SK-N-SH treated with all-trans-retinoic acid at 6 μM for 48 hours (cell line): ENCODE measurements at regions not wholly inside any gene's neighbourhood (a gene's known extent, or its start where the extent isn't known, plus 50 kb on each side); places are given as distances from the start of the nearest gene placed in this dataset.
"Not testable (repeated sequence)": the region's sequence is repeated elsewhere in the genome, so short reads cannot be mapped to it uniquely, and the experiment has no call there.

Source experiments
- ATAC-seq: fragments of 200-7000 bp; cut with Tn5 transposase; 3 replicates; pipeline ENCODE4 v1.9.1; 2020; ENCODE audit warnings: mild to moderate bottlenecking, moderate library complexity
- ARNTL ChIP-seq: fragments of 450-650 bp; formaldehyde crosslinking; IDR thresholded peaks from 2 replicates; pipeline ENCODE4 v1.5.0; 2020; ENCODE audit warnings: low read depth, mild to moderate bottlenecking, moderate library complexity, borderline replicate concordance
- BACH2 ChIP-seq: fragments of 250-450 bp; sonication (Bioruptor Pico); IDR thresholded peaks from 2 replicates; pipeline ENCODE4 v1.9.0; 2021; ENCODE audit warnings: mild to moderate bottlenecking, borderline replicate concordance
- CREB5 ChIP-seq: fragments of 250-450 bp; sonication (Bioruptor Pico); IDR thresholded peaks from 2 replicates; pipeline ENCODE4 v1.5.1; 2020; ENCODE audit warnings: low read depth, mild to moderate bottlenecking, moderate library complexity
- CSDC2 ChIP-seq: fragments of 250-450 bp; sonication (Bioruptor Pico); IDR thresholded peaks from 2 replicates; pipeline ENCODE4 v1.5.0; 2020; ENCODE audit warnings: mild to moderate bottlenecking, moderate library complexity
- ESRRG ChIP-seq: fragments of 250-450 bp; sonication (Bioruptor Pico); IDR thresholded peaks from 2 replicates; pipeline ENCODE4 v1.6.1; 2021; ENCODE audit warnings: mild to moderate bottlenecking
- GLIS3 ChIP-seq: fragments of 250-450 bp; sonication (Bioruptor Pico); IDR thresholded peaks from 2 replicates; pipeline ENCODE4 v1.5.0; 2020; ENCODE audit warnings: mild to moderate bottlenecking, moderate library complexity
- ISL1 ChIP-seq: fragments of 250-450 bp; sonication (Bioruptor Pico); IDR thresholded peaks from 2 replicates; pipeline ENCODE4 v2.1.2; 2022; ENCODE audit warnings: mild to moderate bottlenecking, moderate library complexity
- OSR1 ChIP-seq: fragments of 250-450 bp; sonication (Bioruptor Pico); IDR thresholded peaks from 2 replicates; pipeline ENCODE4 v1.8.0; 2022; ENCODE audit warnings: moderate library complexity, mild to moderate bottlenecking, inconsistent platforms
- PATZ1 ChIP-seq: fragments of 250-450 bp; sonication (Bioruptor Pico); IDR thresholded peaks from 2 replicates; pipeline ENCODE4 v1.8.0; 2020; ENCODE audit warnings: mild to moderate bottlenecking, moderate library complexity, borderline replicate concordance
- POU6F1 ChIP-seq: fragments of 250-450 bp; sonication (Bioruptor Pico); IDR thresholded peaks from 2 replicates; pipeline ENCODE4 v1.8.0; 2021; ENCODE audit warnings: low read depth, mild to moderate bottlenecking, moderate library complexity, borderline replicate concordance
- PPARA ChIP-seq: fragments of 250-450 bp; sonication (Bioruptor Pico); IDR thresholded peaks from 2 replicates; pipeline ENCODE4 v1.5.0; 2020; ENCODE audit warnings: mild to moderate bottlenecking, borderline replicate concordance
- SNAI2 ChIP-seq: fragments of 250-450 bp; sonication (Bioruptor Pico); IDR thresholded peaks from 2 replicates; pipeline ENCODE4 v1.5.0; 2020; ENCODE audit warnings: mild to moderate bottlenecking, moderate library complexity
- TCF4 ChIP-seq: fragments of 250-450 bp; sonication (Bioruptor Pico); IDR thresholded peaks from 2 replicates; pipeline ENCODE4 v1.8.0; 2021; ENCODE audit warnings: mild to moderate bottlenecking, moderate library complexity, borderline replicate concordance
- TOX ChIP-seq: fragments of 250-450 bp; sonication (Bioruptor Pico); IDR thresholded peaks from 2 replicates; pipeline ENCODE4 v1.8.0; 2021; ENCODE audit warnings: mild to moderate bottlenecking, moderate library complexity, borderline replicate concordance
- TSHZ2 ChIP-seq: fragments of 250-450 bp; sonication (Bioruptor Pico); IDR thresholded peaks from 2 replicates; pipeline ENCODE4 v1.5.0; 2020; ENCODE audit warnings: mild to moderate bottlenecking, moderate library complexity
- ZC3H10 ChIP-seq: fragments of 250-450 bp; sonication (Bioruptor Pico); IDR thresholded peaks from 2 replicates; pipeline ENCODE4 v1.5.1; 2021; ENCODE audit warnings: mild to moderate bottlenecking, moderate library complexity
- ZFP3 ChIP-seq: fragments of 250-450 bp; sonication (Bioruptor Pico); IDR thresholded peaks from 2 replicates; pipeline ENCODE4 v1.5.0; 2020; ENCODE audit warnings: mild to moderate bottlenecking, moderate library complexity
- ZFP30 ChIP-seq: fragments of 450-650 bp; formaldehyde crosslinking; IDR thresholded peaks from 2 replicates; pipeline ENCODE4 v1.5.0; 2022; ENCODE audit warnings: mild to moderate bottlenecking, moderate library complexity
- ZNF565 ChIP-seq: fragments of 450-650 bp; formaldehyde crosslinking; conservative IDR thresholded peaks from 2 replicates; pipeline ENCODE4 v1.5.0; 2020; ENCODE audit warnings: low read depth, mild to moderate bottlenecking, moderate library complexity
- ZNF70 ChIP-seq: fragments of 450-650 bp; formaldehyde crosslinking; IDR thresholded peaks from 2 replicates; pipeline ENCODE4 v1.5.0; 2020; ENCODE audit warnings: mild to moderate bottlenecking, moderate library complexity
- ZNF8 ChIP-seq: fragments of 450-650 bp; formaldehyde crosslinking; IDR thresholded peaks from 2 replicates; pipeline ENCODE4 v1.5.0; 2020; ENCODE audit warnings: mild to moderate bottlenecking, moderate library complexity

DNA sequence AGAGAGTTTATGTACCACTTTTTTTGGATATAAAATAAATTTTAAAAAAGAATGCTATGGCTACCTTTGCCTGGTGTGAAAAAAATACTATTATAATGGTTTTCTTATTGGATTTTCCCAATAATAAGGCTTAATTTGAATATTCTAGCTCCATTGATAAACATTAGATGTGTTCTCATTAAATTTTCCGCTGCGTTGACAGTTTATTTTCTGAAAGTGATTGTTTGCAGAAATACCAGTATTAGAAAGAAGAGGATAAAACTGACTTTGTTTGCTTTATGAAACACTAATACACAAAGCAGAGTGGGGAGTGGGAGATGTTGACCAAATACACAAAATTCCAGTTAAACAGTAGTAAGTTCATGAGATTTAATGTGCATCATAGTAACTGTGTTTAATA is 433.3 kb upstream of the TMEFF2 start (continued):
- TF ChIP-seq CREB5 (no peak), CSDC2 (CRISPR knock-in tag) (no peak), ARNTL (no peak), ZFP3 (CRISPR knock-in tag) (no peak), SNAI2 (no peak), ZC3H10 (CRISPR knock-in tag) (no peak), BACH2 (CRISPR knock-in tag) (no peak), ZNF565 (CRISPR knock-in tag) (no peak), OSR1 (no peak), ESRRG (CRISPR knock-in tag) (no peak), TCF4 (CRISPR knock-in tag) (no peak), ZNF8 (CRISPR knock-in tag) (no peak), GLIS3 (CRISPR knock-in tag) (no peak)
- TF ChIP-seq, all 23 proteins: peak for 0

DNA sequence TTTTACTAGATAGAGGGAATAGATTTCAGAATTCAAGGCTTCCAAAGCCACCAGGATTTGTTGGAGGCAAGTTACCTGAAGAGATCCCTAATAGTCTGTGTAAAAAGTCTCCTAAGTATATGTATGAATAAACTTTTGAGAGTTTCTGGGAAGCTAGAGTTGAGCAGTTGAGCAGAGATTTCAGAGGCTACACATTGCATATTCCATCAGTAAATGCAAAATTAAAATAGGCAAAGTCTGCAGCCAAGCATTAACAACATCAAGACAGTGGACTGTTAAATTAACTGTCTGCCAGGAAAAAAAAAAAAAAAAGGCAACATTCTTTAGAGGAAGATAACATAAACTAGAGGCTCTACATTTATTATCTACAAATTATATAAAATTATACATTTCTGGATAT is 420.4 kb upstream of the TMEFF2 start:
- TF ChIP-seq OSR1, result no peak
- TF ChIP-seq CREB5, result no peak
- no peak for TF ChIP-seq GLIS3 (CRISPR knock-in tag)
- no peak for TF ChIP-seq ZNF565 (CRISPR knock-in tag)
- no peak for TF ChIP-seq TSHZ2 (CRISPR knock-in tag)
- TF ChIP-seq TCF4 (CRISPR knock-in tag), result no peak
- TF ChIP-seq ZFP3 (CRISPR knock-in tag), result no peak
- no peak for TF ChIP-seq SNAI2
- TF ChIP-seq PATZ1 (CRISPR knock-in tag), result no peak
- TF ChIP-seq ESRRG (CRISPR knock-in tag), result no peak
- TF ChIP-seq PPARA, result no peak
- no peak for TF ChIP-seq ZNF70 (CRISPR knock-in tag)
- TF ChIP-seq ZNF8 (CRISPR knock-in tag), result no peak
- ATAC-seq, result no peak

- no peak for TF ChIP-seq ZNF565 (CRISPR knock-in tag)
- TF ChIP-seq ARNTL, result no peak
- TF ChIP-seq ZC3H10 (CRISPR knock-in tag), result no peak
- no peak for TF ChIP-seq ZFP30 (CRISPR knock-in tag)
- TF ChIP-seq BACH2 (CRISPR knock-in tag), result no peak
- no peak for TF ChIP-seq PPARA
- no peak for TF ChIP-seq TOX (CRISPR knock-in tag)
- TF ChIP-seq ISL1 (CRISPR knock-in tag), result no peak
- TF ChIP-seq ESRRG (CRISPR knock-in tag), result no peak
- no peak for TF ChIP-seq OSR1
- TF ChIP-seq POU6F1 (CRISPR knock-in tag), result no peak
- no peak for TF ChIP-seq CSDC2 (CRISPR knock-in tag)
- TF ChIP-seq, all 23 proteins: peak for 0
- no peak for ATAC-seq
Observed at GRCh38 chr2:192604295-192604694, 409.6 kb upstream of the TMEFF2 start.

DNA sequence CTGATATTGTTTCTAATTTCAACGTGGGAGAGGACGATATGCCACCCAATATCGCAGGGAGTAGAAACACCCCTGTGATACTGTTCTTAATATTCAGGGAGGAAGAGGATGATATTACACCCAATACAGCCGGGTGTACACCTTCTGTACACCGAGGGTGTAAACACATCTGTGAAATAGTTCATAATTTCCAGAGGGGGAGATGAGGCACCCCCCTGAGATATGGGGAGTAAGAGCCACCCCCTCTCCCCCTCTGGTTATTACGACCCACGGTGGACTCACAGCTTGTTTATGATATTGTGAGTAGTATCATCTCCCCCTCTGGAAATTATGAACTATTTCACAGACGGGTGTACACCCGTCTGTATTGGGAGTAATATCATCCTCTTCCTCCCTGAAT is 403.9 kb upstream of the TMEFF2 start:
- not testable (repeated sequence) for ATAC-seq
